Tibial nerve (tissue), 4 donors: ENCODE measurements at regions not wholly inside any gene's neighbourhood (a gene's known extent, or its start where the extent isn't known, plus 50 kb on each side); places are given as distances from the start of the nearest gene placed in this dataset.

Source experiments
- DNase-seq, 2 donors: peaks; one replicate each; pipeline ENCODE4 v3.0.0-alpha.2; 2019; ENCODE audit warnings: low spot score in 2 of 2
- H3K27ac ChIP-seq, 4 donors: fragments of 200-600 bp; sonication (generic) in 3 of 4; one replicate each; pipeline ENCODE4 v1.5.1; 2017 to 2019; ENCODE audit warnings: mild to moderate bottlenecking in 1 of 4
- H3K27me3 ChIP-seq, 2 donors: fragments of 200-600 bp; sonication (generic) in 1 of 2; one replicate each; pipeline versions ENCODE4 v1.5.1 to v1.6.0; 2017 to 2019
- H3K36me3 ChIP-seq, 3 donors: fragments of 200-600 bp; sonication (generic); one replicate each; pipeline ENCODE4 v1.5.1; 2018 to 2019
- H3K4me1 ChIP-seq, 4 donors: fragments of 200-600 bp; sonication (generic) in 3 of 4; one replicate each; pipeline ENCODE4 v1.5.1; 2017 to 2019
- H3K4me3 ChIP-seq, 4 donors: fragments of 200-600 bp; sonication (generic) in 3 of 4; one replicate each; pipeline ENCODE4 v1.5.1; 2017 to 2019; ENCODE audit warnings: mild to moderate bottlenecking in 1 of 4, moderate library complexity in 1 of 4
- H3K9me3 ChIP-seq, 4 donors: fragments of 200-600 bp; sonication (generic) in 3 of 4; one replicate each; pipeline ENCODE4 v1.5.1; 2017 to 2019
- CTCF ChIP-seq, 5 experiments: fragments of 200-600 bp in 3 of 5; fragments of 450-650 bp in 2 of 5; sonication (generic) in 3 of 5; IDR thresholded peaks; one replicate each; pipeline ENCODE4 v1.5.1; 2016 to 2019; ENCODE audit warnings: antibody characterized with exemption in 5 of 5, mild to moderate bottlenecking in 3 of 5, moderate library complexity in 2 of 5
- EP300 ChIP-seq, 2 donors: sonication (generic); formaldehyde crosslinking; IDR thresholded peaks; one replicate each; pipeline ENCODE4 v1.6.1; 2017; ENCODE audit warnings: antibody characterized with exemption in 2 of 2, mild to moderate bottlenecking in 1 of 2
- POLR2A ChIP-seq, 2 donors: fragments of 450-650 bp; IDR thresholded peaks; one replicate each; pipeline ENCODE4 v1.6.1; 2017; ENCODE audit warnings: antibody characterized with exemption in 2 of 2, mild to moderate bottlenecking in 2 of 2, moderate library complexity in 2 of 2
- WGBS, 2 donors: methylation state at CpG; one replicate each; pipeline ENCODE4 v1.1.5; 2018; 5-methylcytosine and 5-hydroxymethylcytosine counted together

- TF ChIP-seq EP300 (IDR thresholded peaks at IDR 0.05) (no peak), POLR2A (IDR thresholded peaks at IDR 0.05) (no peak), CTCF (IDR thresholded peaks at IDR 0.05) (no peak)
- 74 to 82% methylated on average over 5 of the region's 5 CpGs for WGBS, 2 donors
Measured at GRCh38 chr10:118407777-118408176, 65.7 kb upstream of the FAM204A start.

GRCh38 chr10:118407026-118407425, 64.9 kb upstream of the FAM204A start:
- TF ChIP-seq EP300 (IDR thresholded peaks at IDR 0.05) = no peak
- no peak for TF ChIP-seq CTCF (IDR thresholded peaks at IDR 0.05)
- no peak for TF ChIP-seq POLR2A (IDR thresholded peaks at IDR 0.05)
- DNase-seq = no peak
- Histone ChIP-seq H3K4me1 (no peaks in the 10 kb centered on the region), H3K9me3 (no peaks in the 10 kb centered on the region), H3K27ac (no peak overlapping the region), H3K4me3 (no peak overlapping the region), H3K27me3 (no peaks in the 10 kb centered on the region), H3K36me3 (no peaks in the 10 kb centered on the region)

More at GRCh38 chr10:118407777-118408176, 65.7 kb upstream of the FAM204A start:
- H3K4me3 ChIP-seq = no peak overlapping the region
- no peaks in the 10 kb centered on the region for H3K27me3 ChIP-seq
- no peak for DNase-seq
- no peaks in the 10 kb centered on the region for H3K4me1 ChIP-seq
- no peak overlapping the region for H3K27ac ChIP-seq
- no peaks in the 10 kb centered on the region for H3K9me3 ChIP-seq
- no peaks in the 10 kb centered on the region for H3K36me3 ChIP-seq

- H3K36me3 ChIP-seq = no peaks in the 10 kb centered on the region
- H3K4me3 ChIP-seq = no peak overlapping the region
- TF ChIP-seq CTCF (IDR thresholded peaks at IDR 0.05) (no peak), EP300 (IDR thresholded peaks at IDR 0.05) (no peak), POLR2A (IDR thresholded peaks at IDR 0.05) (no peak)
- no peaks in the 10 kb centered on the region for H3K9me3 ChIP-seq
- no peaks in the 10 kb centered on the region for H3K27me3 ChIP-seq
- no peak for DNase-seq
- H3K4me1 ChIP-seq = no peaks in the 10 kb centered on the region
- no peak overlapping the region for H3K27ac ChIP-seq
- WGBS, 2 donors = 45 to 48% methylated on average over 3 of the region's 3 CpGs
Measured at GRCh38 chr10:118405928-118406327, 63.8 kb upstream of the FAM204A start.

GRCh38 chr10:118403967-118404366, 61.8 kb upstream of the FAM204A start:
- H3K4me3 ChIP-seq = no peak overlapping the region
- no peaks in the 10 kb centered on the region for H3K36me3 ChIP-seq
- DNase-seq = no peak
- WGBS, 2 donors = 81 to 82% methylated on average over 3 of the region's 3 CpGs
- no peaks in the 10 kb centered on the region for H3K9me3 ChIP-seq
- H3K27ac ChIP-seq = no peak overlapping the region
- no peak for TF ChIP-seq EP300 (IDR thresholded peaks at IDR 0.05)
- H3K27me3 ChIP-seq = no peaks in the 10 kb centered on the region
- no peaks in the 10 kb centered on the region for H3K4me1 ChIP-seq

GRCh38 chr10:118401708-118402193, 59.6 kb upstream of the FAM204A start:
- WGBS, 2 donors = 97% methylated on average over 2 of the region's 2 CpGs
- Histone ChIP-seq H3K9me3 (no peaks in the 10 kb centered on the region), H3K4me3 (no peak overlapping the region), H3K4me1 (no peaks in the 10 kb centered on the region), H3K36me3 (no peaks in the 10 kb centered on the region), H3K27me3 (no peaks in the 10 kb centered on the region), H3K27ac (no peak overlapping the region)
- no peak for TF ChIP-seq EP300 (IDR thresholded peaks at IDR 0.05)
- no peak for TF ChIP-seq CTCF (IDR thresholded peaks at IDR 0.05)
- TF ChIP-seq POLR2A (IDR thresholded peaks at IDR 0.05) = no peak
- no peak for DNase-seq

- WGBS, 2 donors = 89 to 91% methylated on average over 4 of the region's 4 CpGs
- no peaks in the 10 kb centered on the region for H3K36me3 ChIP-seq
- peaks cover 0 to 10% (median 0%) of the 10 kb centered on the region in 4 donors for H3K4me1 ChIP-seq
Measured at GRCh38 chr10:118397391-118397790, 55.3 kb upstream of the FAM204A start.

More at GRCh38 chr10:118397391-118397790, 55.3 kb upstream of the FAM204A start:
- DNase-seq = no peak
- H3K27me3 ChIP-seq = no peaks in the 10 kb centered on the region
- no peak for TF ChIP-seq POLR2A (IDR thresholded peaks at IDR 0.05)
- TF ChIP-seq EP300 (IDR thresholded peaks at IDR 0.05) = no peak
- no peak for TF ChIP-seq CTCF (IDR thresholded peaks at IDR 0.05)
- H3K9me3 ChIP-seq = no peaks in the 10 kb centered on the region
- no peak overlapping the region for H3K27ac ChIP-seq
- no peak overlapping the region for H3K4me3 ChIP-seq
